PC-3 (cell line): ENCODE measurements at regions not wholly inside any gene's neighbourhood (a gene's known extent, or its start where the extent isn't known, plus 50 kb on each side); places are given as distances from the start of the nearest gene placed in this dataset.
A peak's percentile ranks its signal among the peaks of the same experiment; 100 is the strongest.

Experiments
- ATAC-seq: fragments of 200-7000 bp; cut with Tn5 transposase; 2 replicates; pipeline ENCODE4 v1.9.1; 2020; ENCODE audit warnings: mild to moderate bottlenecking, moderate library complexity
- BruUV-seq: library from RNA; stranded (reverse); fragments of 400-500 nt; replicated peaks from 2 replicates; lab custom pipeline; 2021; lab: Mats Ljungman, UMichigan
- CTCF ChIA-PET: fragments of 300-600 bp; sonication (Branson Sonifier 250); formaldehyde crosslinking; loops from one replicate; lab custom pipeline; 2022; ENCODE audit warnings: antibody characterized with exemption; lab: Charles Lee
- POLR2A ChIA-PET: fragments of 300-600 bp; sonication (Branson Sonifier 250); formaldehyde crosslinking; loops from one replicate; lab custom pipeline; 2022; ENCODE audit warnings: antibody characterized with exemption; ENCODE audit not compliant: unreplicated experiment; lab: Charles Lee
- DNase-seq: peaks from one replicate; pipeline ENCODE4 v3.0.0-alpha.2; 2015
- H2AFZ ChIP-seq: fragments of 300-600 bp; sonication (generic); 2 replicates; pipeline ENCODE4 v1.6.0; 2016; ENCODE audit warnings: antibody characterized with exemption, low read length
- H3F3A ChIP-seq: fragments of 300-600 bp; sonication (generic); one replicate; pipeline ENCODE4 v1.6.0; 2017; ENCODE audit warnings: antibody characterized with exemption, low read length, control low read depth, mild to moderate bottlenecking; ENCODE audit not compliant: unreplicated experiment
- H3K27ac ChIP-seq: fragments of 300-600 bp; sonication (generic); 2 replicates; pipeline ENCODE4 v1.5.1; 2016; ENCODE audit warnings: mild to moderate bottlenecking, low read length
- H3K27me3 ChIP-seq: fragments of 300-600 bp; sonication (generic); 2 replicates; pipeline ENCODE4 v1.6.1; 2016; ENCODE audit warnings: low read length, mixed read lengths
- H3K36me3 ChIP-seq: fragments of 300-600 bp; sonication (generic); 2 replicates; pipeline ENCODE4 v1.6.1; 2016; ENCODE audit warnings: low read depth, mixed run types, low read length, mixed read lengths
- H3K4me1 ChIP-seq: fragments of 300-600 bp; sonication (generic); 2 replicates; pipeline ENCODE4 v1.5.1; 2016; ENCODE audit warnings: low read length; ENCODE audit not compliant: insufficient read depth
- H3K4me2 ChIP-seq: fragments of 300-600 bp; sonication (generic); 2 replicates; pipeline ENCODE4 v1.6.0; 2016; ENCODE audit warnings: low read length
- H3K4me3 ChIP-seq: fragments of 300-600 bp; sonication (generic); 2 replicates; pipeline ENCODE4 v1.5.1; 2016; ENCODE audit warnings: mild to moderate bottlenecking, low read length, mixed read lengths
- H3K79me2 ChIP-seq: fragments of 300-600 bp; sonication (generic); 2 replicates; pipeline ENCODE4 v1.6.1; 2017; ENCODE audit warnings: low read length, mixed read lengths
- H3K9ac ChIP-seq: fragments of 300-600 bp; sonication (generic); 2 replicates; pipeline ENCODE4 v1.6.0; 2016; ENCODE audit warnings: mild to moderate bottlenecking, low read length
- H3K9me2 ChIP-seq: fragments of 300-600 bp; sonication (generic); replicated peaks from 2 replicates; pipeline ENCODE4 v1.6.1; 2016; ENCODE audit warnings: mixed run types, low read length, mixed read lengths
- H3K9me3 ChIP-seq: fragments of 300-600 bp; sonication (generic); 2 replicates; pipeline ENCODE4 v1.6.1; 2016; ENCODE audit warnings: low read length, mixed read lengths
- H4K20me1 ChIP-seq: fragments of 300-600 bp; sonication (generic); 2 replicates; pipeline ENCODE4 v1.6.1; 2016; ENCODE audit warnings: low read length, mixed read lengths
- CTCF ChIP-seq: fragments of 300-600 bp; sonication (generic); conservative IDR thresholded peaks from 2 replicates; pipeline ENCODE4 v1.5.1; 2017; ENCODE audit warnings: antibody characterized with exemption, low read depth, mild to moderate bottlenecking, low read length
- EZH2 ChIP-seq: fragments of 300-600 bp; sonication (generic); IDR thresholded peaks from one replicate; pipeline ENCODE4 v1.6.1; 2017; ENCODE audit warnings: antibody characterized with exemption, mild to moderate bottlenecking, low read length; ENCODE audit not compliant: unreplicated experiment
- EZH2phosphoT487 ChIP-seq: fragments of 300-600 bp; sonication (generic); IDR thresholded peaks from 2 replicates; pipeline ENCODE4 v1.6.1; 2018; ENCODE audit warnings: mild to moderate bottlenecking, antibody characterized with exemption, low read length, borderline replicate concordance
- intact Hi-C: fragments of 100-400 bp; cut with micrococcal nuclease; formaldehyde crosslinking; loops from 2 replicates; pipeline ENCODE4 v1.9.0; 2023

DNA sequence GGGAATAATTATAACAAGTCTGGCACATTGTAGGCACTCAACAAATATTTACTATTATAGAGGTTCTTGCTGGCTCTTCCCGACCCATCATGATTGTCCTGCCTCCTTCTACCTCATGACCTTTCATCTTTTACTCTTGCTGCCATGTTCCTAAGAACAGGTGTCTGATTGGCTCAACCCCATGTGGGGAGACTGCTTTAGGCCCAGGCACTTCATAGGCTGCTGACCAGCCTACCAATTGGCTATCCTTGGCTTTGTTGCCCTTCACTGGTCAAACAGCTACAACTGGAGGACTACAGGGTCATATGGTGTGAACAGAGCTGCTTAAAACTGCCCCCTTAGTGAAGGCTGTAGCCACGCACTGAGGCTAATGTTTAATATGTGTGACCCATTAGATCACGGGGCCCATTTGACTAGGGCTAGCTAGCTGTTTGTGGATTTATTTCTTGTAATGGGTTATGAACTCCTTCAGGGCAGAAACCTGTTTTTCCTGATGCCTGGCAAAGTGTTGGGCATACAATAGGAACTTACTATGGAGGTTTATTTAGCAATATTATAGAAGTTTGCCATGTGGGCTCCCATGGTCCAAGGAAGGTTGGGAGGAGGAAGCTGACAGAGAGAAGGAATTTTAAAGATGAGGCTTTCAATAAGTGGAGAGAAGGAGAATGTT, 239.9 kb upstream of the TBC1D5 start:
- Histone ChIP-seq H3K79me2 (no peaks in the 10 kb centered on the region), H3K9me3 (no peaks in the 10 kb centered on the region), H2AFZ (0 out of 2 replicates have a peak overlapping the region, but pooled peaks have one; percentile 17), H3K27ac (no peak overlapping the region), H3K36me3 (no peaks in the 10 kb centered on the region), H3K4me3 (no peak overlapping the region), H3K9me2 (no peaks in the 10 kb centered on the region), H3K9ac (no peak overlapping the region), H3F3A (no peaks in the 10 kb centered on the region), H3K27me3 (no peaks in the 10 kb centered on the region), H3K4me2 (no peak overlapping the region), H3K4me1 (peaks cover 7% of the 10 kb centered on the region; the same call in 1 of the 2 replicates), H4K20me1 (no peaks in the 10 kb centered on the region)
- no TSS peak for BruUV-seq
- TF ChIP-seq EZH2: no peak
- no peak for TF ChIP-seq EZH2phosphoT487
- no peak for TF ChIP-seq CTCF
- ChIA-PET CTCF (no interaction called here), POLR2A (no interaction called here)
- DNase-seq: peak; percentile 36
- intact Hi-C loops: loop anchor here (5.0 kb wide), 1 partner anchor 115 kb away; no protein-coding TSS in a partner anchor
- no peak for ATAC-seq

GRCh38 chr3:17980863-17981262, 238.4 kb upstream of the TBC1D5 start:
- CTCF ChIA-PET: no interaction called here
- no peaks in the 10 kb centered on the region for H4K20me1 ChIP-seq
- H3K4me1 ChIP-seq: peaks cover 7% of the 10 kb centered on the region; the same call in 1 of the 2 replicates
- no peak overlapping the region for H3K9ac ChIP-seq
- no peak; the same call in 1 of the 2 replicates for ATAC-seq
- H3K79me2 ChIP-seq: no peaks in the 10 kb centered on the region
- no peaks in the 10 kb centered on the region for H3F3A ChIP-seq
- H3K9me2 ChIP-seq: no peaks in the 10 kb centered on the region
- no peak overlapping the region for H2AFZ ChIP-seq
- no peaks in the 10 kb centered on the region for H3K9me3 ChIP-seq
- intact Hi-C loops: loop anchor here (5.0 kb wide), 1 partner anchor 116 kb away; no protein-coding TSS in a partner anchor
- no TSS peak for BruUV-seq
- H3K27me3 ChIP-seq: no peaks in the 10 kb centered on the region
- no peak for DNase-seq
- TF ChIP-seq EZH2: no peak
- TF ChIP-seq EZH2phosphoT487: no peak
- no peak for TF ChIP-seq CTCF
- H3K4me2 ChIP-seq: no peak overlapping the region
- POLR2A ChIA-PET: no interaction called here
- H3K4me3 ChIP-seq: no peak overlapping the region
- H3K27ac ChIP-seq: no peak overlapping the region
- H3K36me3 ChIP-seq: no peaks in the 10 kb centered on the region

GRCh38 chr3:17979911-17980310, 237.5 kb upstream of the TBC1D5 start:
- CTCF ChIA-PET: interaction anchor here (1.0 kb wide), 2 partner anchors 38 to 86 kb away, joined by 4 to 6 read pairs; no protein-coding TSS in a partner anchor

More at GRCh38 chr3:17979911-17980310, 237.5 kb upstream of the TBC1D5 start:
- Histone ChIP-seq H3K4me2 (no peak overlapping the region), H3K27ac (no peak overlapping the region), H3K4me1 (peaks cover 7% of the 10 kb centered on the region; the same call in 1 of the 2 replicates), H3K4me3 (no peak overlapping the region), H3K9ac (no peak overlapping the region), H3K36me3 (no peaks in the 10 kb centered on the region), H3K9me3 (no peaks in the 10 kb centered on the region), H4K20me1 (no peaks in the 10 kb centered on the region), H3K9me2 (no peaks in the 10 kb centered on the region), H3F3A (no peaks in the 10 kb centered on the region), H2AFZ (no peak overlapping the region), H3K79me2 (no peaks in the 10 kb centered on the region), H3K27me3 (no peaks in the 10 kb centered on the region)
- BruUV-seq: no TSS peak
- intact Hi-C loops: loop anchor here (5.0 kb wide), 2 partner anchors 88 to 117 kb away; no protein-coding TSS in a partner anchor
- POLR2A ChIA-PET: no interaction called here
- ATAC-seq: no peak
- DNase-seq: no peak
- no peak for TF ChIP-seq CTCF
- no peak for TF ChIP-seq EZH2phosphoT487
- no peak for TF ChIP-seq EZH2
